ENCODE measurements at regions not wholly inside any gene's neighbourhood (a gene's known extent, or its start where the extent isn't known, plus 50 kb on each side); places are given as distances from the start of the nearest gene placed in this dataset.

GRCh38 chr5:5685737-5686136, 263.3 kb downstream of the ICE1 start:
- TF ChIP-seq CTCF (IDR thresholded peaks at IDR 0.05) (no peak), POLR2AphosphoS5 (IDR thresholded peaks at IDR 0.05) (no peak), POLR2A (IDR thresholded peaks at IDR 0.05; ENCODE audit: low read depth) (no peak), EP300 (IDR thresholded peaks at IDR 0.05) (no peak)
